Gastroesophageal sphincter (tissue), 3 donors: ENCODE measurements at regions not wholly inside any gene's neighbourhood (a gene's known extent, or its start where the extent isn't known, plus 50 kb on each side); places are given as distances from the start of the nearest gene placed in this dataset.

ENCODE experiments used
- CTCF ChIP-seq, 4 experiments: fragments of 200-600 bp in 2 of 4; fragments of 450-650 bp in 2 of 4; sonication (generic) in 1 of 4; IDR thresholded peaks; one replicate each; pipeline ENCODE4 v1.5.1; 2017 to 2019; ENCODE audit warnings: antibody characterized with exemption in 4 of 4, mild to moderate bottlenecking in 2 of 4, moderate library complexity in 2 of 4
- POLR2A ChIP-seq, 2 donors: fragments of 450-650 bp; IDR thresholded peaks; one replicate each; pipeline ENCODE4 v1.6.1; 2017; ENCODE audit warnings: antibody characterized with exemption in 2 of 2, mild to moderate bottlenecking in 2 of 2, moderate library complexity in 1 of 2
- POLR2AphosphoS5 ChIP-seq: sonication (generic); formaldehyde crosslinking; IDR thresholded peaks from one replicate; pipeline ENCODE4 v1.6.1; 2017; ENCODE audit warnings: antibody characterized with exemption

GRCh38 chr13:53167561-53167960, 138.9 kb downstream of the OLFM4 start:
- TF ChIP-seq CTCF (IDR thresholded peaks at IDR 0.05) = no peak
- TF ChIP-seq POLR2A (IDR thresholded peaks at IDR 0.05) = no peak
- no peak for TF ChIP-seq POLR2AphosphoS5
